ENCODE measurements at regions not wholly inside any gene's neighbourhood (a gene's known extent, or its start where the extent isn't known, plus 50 kb on each side); places are given as distances from the start of the nearest gene placed in this dataset.

DNA sequence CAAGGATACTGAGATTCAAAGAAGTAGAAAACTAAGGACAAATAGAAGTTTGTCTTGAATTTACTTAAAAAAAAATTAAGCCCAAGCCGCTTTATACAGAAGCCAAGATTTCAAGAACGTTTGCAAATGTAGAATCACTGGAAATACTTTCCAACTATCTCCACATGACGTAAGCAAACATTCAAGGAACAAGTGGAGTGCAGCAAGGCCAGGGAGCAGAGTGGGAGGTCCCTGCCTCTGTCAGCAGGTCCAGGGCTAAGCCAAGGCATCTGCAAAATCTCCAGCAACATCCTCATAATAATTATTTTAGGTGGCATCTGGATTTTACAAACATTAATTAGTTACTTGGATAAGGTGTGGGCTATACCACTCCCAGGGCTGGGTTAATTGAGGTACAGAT lies 60.1 kb upstream of the AKIRIN2 start:
- H3K27ac ChIP-seq = no peak overlapping the region
- H3K9me3 ChIP-seq = no peaks in the 10 kb centered on the region
- H3K4me3 ChIP-seq = no peak overlapping the region
- peak in 1 of 4 donors; percentile 43 for DNase-seq
- no peaks in the 10 kb centered on the region for H3K36me3 ChIP-seq
- peak; percentile 81 for ATAC-seq
- no peaks in the 10 kb centered on the region for H3K27me3 ChIP-seq
- intact Hi-C loops (cut with DNase I) = no loop called here
- peaks cover 0 to 12% of the 10 kb centered on the region in 2 donors for H3K4me1 ChIP-seq
- TF ChIP-seq, protein P1, sequence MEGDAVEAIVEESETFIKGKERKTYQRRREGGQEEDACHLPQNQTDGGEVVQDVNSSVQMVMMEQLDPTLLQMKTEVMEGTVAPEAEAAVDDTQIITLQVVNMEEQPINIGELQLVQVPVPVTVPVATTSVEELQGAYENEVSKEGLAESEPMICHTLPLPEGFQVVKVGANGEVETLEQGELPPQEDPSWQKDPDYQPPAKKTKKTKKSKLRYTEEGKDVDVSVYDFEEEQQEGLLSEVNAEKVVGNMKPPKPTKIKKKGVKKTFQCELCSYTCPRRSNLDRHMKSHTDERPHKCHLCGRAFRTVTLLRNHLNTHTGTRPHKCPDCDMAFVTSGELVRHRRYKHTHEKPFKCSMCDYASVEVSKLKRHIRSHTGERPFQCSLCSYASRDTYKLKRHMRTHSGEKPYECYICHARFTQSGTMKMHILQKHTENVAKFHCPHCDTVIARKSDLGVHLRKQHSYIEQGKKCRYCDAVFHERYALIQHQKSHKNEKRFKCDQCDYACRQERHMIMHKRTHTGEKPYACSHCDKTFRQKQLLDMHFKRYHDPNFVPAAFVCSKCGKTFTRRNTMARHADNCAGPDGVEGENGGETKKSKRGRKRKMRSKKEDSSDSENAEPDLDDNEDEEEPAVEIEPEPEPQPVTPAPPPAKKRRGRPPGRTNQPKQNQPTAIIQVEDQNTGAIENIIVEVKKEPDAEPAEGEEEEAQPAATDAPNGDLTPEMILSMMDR (IDR thresholded peaks at IDR 0.05) = no peak

DNA sequence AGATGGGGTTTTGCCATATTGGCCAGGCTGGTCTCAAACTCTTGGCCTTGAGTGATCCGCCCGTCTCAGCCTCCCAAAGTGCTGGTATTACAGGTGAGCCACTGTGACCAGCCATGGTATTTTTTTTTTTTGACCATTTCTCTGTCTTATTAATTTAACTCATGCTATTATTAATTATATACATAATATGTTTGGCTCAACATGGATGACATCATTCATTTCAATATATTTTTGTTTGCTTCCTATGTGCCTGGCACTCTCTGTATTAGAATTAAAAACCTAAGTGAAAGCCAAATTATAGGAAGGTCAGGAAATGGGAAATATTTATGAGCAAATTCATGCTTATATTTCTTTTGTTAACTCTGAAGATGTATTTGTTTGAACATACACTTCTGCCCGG lies 55.8 kb upstream of the AKIRIN2 start:
- DNase-seq (no peak), ATAC-seq (no peak)
- Histone ChIP-seq H3K27me3 (no peaks in the 10 kb centered on the region), H3K9me3 (no peaks in the 10 kb centered on the region), H3K27ac (peak overlapping the region in 1 of 2 donors; percentile 45), H3K36me3 (no peaks in the 10 kb centered on the region), H3K4me1 (peaks cover 0 to 35% of the 10 kb centered on the region in 2 donors), H3K4me3 (no peak overlapping the region)
- intact Hi-C loops (cut with DNase I) = no loop called here
- TF ChIP-seq, protein P1 (IDR thresholded peaks at IDR 0.05) = no peak

DNA sequence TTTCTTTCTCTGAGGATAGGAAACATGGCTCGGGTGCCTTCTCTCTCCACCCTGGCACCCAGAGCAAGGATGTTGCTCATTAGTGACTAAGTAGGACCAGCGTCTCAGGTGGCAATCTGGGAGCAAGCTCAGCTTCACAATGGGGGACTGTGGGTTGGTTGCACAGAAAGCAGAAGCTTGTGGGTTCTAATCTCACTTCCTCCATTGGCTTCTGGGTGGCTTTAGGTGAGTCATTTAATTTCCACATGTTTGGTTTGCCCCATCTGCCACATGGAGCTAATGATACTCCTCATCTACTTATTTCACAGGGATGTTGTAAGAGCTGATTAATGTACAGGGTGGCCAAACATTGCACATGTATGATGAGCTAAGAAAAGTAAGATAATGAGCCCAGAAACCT lies 54.8 kb upstream of the AKIRIN2 start:
- ATAC-seq = peak; percentile 79
- H3K4me1 ChIP-seq = peaks cover 0 to 35% of the 10 kb centered on the region in 2 donors
- intact Hi-C loops (cut with DNase I) = no loop called here
- H3K9me3 ChIP-seq = no peaks in the 10 kb centered on the region
- H3K27ac ChIP-seq = peak overlapping the region in 1 of 2 donors; percentile 45
- H3K27me3 ChIP-seq = no peaks in the 10 kb centered on the region
- H3K4me3 ChIP-seq = no peak overlapping the region
- peak in 1 of 4 donors; percentile 40 for DNase-seq
- no peaks in the 10 kb centered on the region for H3K36me3 ChIP-seq
- TF ChIP-seq, protein P1 (IDR thresholded peaks at IDR 0.05) = no peak

DNA sequence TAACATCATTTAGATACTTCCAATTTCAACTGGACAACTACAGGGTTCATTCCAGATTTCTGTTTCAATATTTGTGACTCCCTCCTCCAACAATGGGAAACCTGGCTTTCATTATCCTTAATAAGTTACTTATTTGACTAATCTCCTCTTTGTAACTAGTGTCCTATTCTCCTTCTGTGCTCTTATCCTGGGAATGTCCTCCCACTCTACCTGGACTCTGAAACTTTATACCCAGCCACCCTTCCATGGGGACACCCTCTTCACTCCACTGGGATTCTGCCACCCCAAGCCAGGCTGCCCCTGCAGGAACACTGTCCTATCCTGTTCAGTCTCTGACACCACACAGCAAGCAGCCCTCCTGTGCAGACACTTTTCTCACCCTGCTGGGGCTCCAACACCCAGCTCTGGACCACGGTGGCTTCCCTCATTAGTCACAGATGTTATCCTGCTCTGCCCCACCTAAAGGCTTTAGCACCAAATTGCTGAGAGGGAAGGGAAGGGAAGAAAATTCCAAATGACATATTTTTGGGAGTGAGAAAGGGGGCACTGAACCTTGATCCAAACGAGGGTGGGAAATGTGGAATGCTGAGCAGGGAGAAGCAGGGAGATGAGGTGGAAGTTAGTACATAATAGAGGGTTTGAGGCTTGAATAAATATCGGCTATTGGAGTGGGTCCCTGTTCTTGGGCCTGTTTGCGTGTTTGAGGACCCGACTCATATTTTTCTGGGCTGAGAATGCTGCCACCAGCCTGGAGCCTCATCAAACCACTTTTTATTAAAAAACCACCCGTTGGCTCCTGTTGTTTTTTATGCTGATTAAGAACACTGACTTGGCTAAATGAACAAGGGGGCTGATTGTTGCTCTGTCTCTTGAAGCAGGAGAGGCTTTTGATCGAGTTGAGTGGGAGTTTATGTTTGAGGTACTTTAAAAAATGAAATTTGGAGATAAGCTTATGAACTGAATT lies 54.0 kb upstream of the AKIRIN2 start:
- no peaks in the 10 kb centered on the region for H3K27me3 ChIP-seq
- intact Hi-C loops (cut with DNase I) = no loop called here
- DNase-seq (peak in 1 of 4 donors; percentile 51), ATAC-seq (peak; percentile 29)
- peaks cover 0 to 35% of the 10 kb centered on the region in 2 donors for H3K4me1 ChIP-seq
- H3K36me3 ChIP-seq = no peaks in the 10 kb centered on the region
- H3K4me3 ChIP-seq = no peak overlapping the region
- H3K27ac ChIP-seq = peak overlapping the region in 1 of 2 donors; percentile 45
- TF ChIP-seq, protein P1 (IDR thresholded peaks at IDR 0.05) = no peak
- H3K9me3 ChIP-seq = no peaks in the 10 kb centered on the region

DNA sequence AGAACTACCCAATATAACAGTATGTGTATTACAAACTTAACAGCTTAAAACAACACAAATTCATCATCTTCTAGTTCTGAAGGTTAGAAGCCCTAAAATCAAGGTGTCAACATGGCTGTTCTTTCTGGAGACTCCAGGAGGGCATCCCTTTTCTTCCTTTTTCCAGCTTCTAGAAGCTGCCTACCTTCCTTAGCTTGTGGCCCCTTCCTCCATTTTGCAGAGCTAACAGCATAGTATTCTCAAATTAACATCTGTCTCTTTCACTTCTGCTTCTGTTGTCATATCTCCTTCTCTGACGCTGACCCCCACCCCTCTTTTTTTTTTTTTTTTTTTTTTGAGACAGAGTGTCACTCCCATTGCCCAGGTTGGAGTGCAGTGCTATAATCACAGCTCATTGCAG lies 52.8 kb upstream of the AKIRIN2 start:
- TF ChIP-seq, protein P1 (IDR thresholded peaks at IDR 0.05) = no peak
- H3K4me3 ChIP-seq = no peak overlapping the region
- no peaks in the 10 kb centered on the region for H3K36me3 ChIP-seq
- H3K9me3 ChIP-seq = no peaks in the 10 kb centered on the region
- H3K27me3 ChIP-seq = no peaks in the 10 kb centered on the region
- intact Hi-C loops (cut with DNase I) = no loop called here
- no peak overlapping the region for H3K27ac ChIP-seq
- DNase-seq (no peak), ATAC-seq (no peak)
- peaks cover 0 to 34% of the 10 kb centered on the region in 2 donors for H3K4me1 ChIP-seq

Data from left lung (tissue), 4 donors.